ENCODE measurements at regions not wholly inside any gene's neighbourhood (a gene's known extent, or its start where the extent isn't known, plus 50 kb on each side); places are given as distances from the start of the nearest gene placed in this dataset.

- TF ChIP-seq POLR2A (IDR thresholded peaks at IDR 0.05; ENCODE audit: extremely low read depth, insufficient read length) (no peak), MYC (IDR thresholded peaks at IDR 0.05; ENCODE audit: low read depth, low read length) (no peak)
- TF ChIP-seq, protein P1, sequence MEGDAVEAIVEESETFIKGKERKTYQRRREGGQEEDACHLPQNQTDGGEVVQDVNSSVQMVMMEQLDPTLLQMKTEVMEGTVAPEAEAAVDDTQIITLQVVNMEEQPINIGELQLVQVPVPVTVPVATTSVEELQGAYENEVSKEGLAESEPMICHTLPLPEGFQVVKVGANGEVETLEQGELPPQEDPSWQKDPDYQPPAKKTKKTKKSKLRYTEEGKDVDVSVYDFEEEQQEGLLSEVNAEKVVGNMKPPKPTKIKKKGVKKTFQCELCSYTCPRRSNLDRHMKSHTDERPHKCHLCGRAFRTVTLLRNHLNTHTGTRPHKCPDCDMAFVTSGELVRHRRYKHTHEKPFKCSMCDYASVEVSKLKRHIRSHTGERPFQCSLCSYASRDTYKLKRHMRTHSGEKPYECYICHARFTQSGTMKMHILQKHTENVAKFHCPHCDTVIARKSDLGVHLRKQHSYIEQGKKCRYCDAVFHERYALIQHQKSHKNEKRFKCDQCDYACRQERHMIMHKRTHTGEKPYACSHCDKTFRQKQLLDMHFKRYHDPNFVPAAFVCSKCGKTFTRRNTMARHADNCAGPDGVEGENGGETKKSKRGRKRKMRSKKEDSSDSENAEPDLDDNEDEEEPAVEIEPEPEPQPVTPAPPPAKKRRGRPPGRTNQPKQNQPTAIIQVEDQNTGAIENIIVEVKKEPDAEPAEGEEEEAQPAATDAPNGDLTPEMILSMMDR (IDR thresholded peaks at IDR 0.05; ENCODE audit: low read depth, low read length), result no peak
Measured at GRCh38 chr3:120524171-120524923, 71.8 kb upstream of the NDUFB4 start.

All from NB4 (cell line).